GM23338 (cell line): ENCODE measurements at regions not wholly inside any gene's neighbourhood (a gene's known extent, or its start where the extent isn't known, plus 50 kb on each side); places are given as distances from the start of the nearest gene placed in this dataset.

Experiments used
- ATAC-seq: fragments of 200-7000 bp; cut with Tn5 transposase; 3 replicates; pipeline ENCODE4 v1.9.1; 2020
- DNase-seq: peaks from one replicate; pipeline ENCODE4 v3.0.0-alpha.2; 2015; ENCODE audit warnings: low spot score
- H2AFZ ChIP-seq: fragments of 200-600 bp; sonication (generic); 2 replicates; pipeline ENCODE4 v1.8.0; 2016; ENCODE audit warnings: antibody characterized with exemption, mild to moderate bottlenecking, moderate library complexity
- H3F3A ChIP-seq: fragments of 200-600 bp; sonication (generic); replicated peaks from 2 replicates; pipeline ENCODE4 v1.8.0; 2017; ENCODE audit warnings: antibody characterized with exemption, mixed run types, low read depth
- H3K27ac ChIP-seq: fragments of 200-600 bp; sonication (generic); 2 replicates; pipeline ENCODE4 v1.6.1; 2016; ENCODE audit warnings: low read depth
- H3K27me3 ChIP-seq: fragments of 200-600 bp; sonication (generic); 2 replicates; pipeline ENCODE4 v1.8.0; 2016; ENCODE audit warnings: mild to moderate bottlenecking, mixed run types, moderate library complexity; ENCODE audit not compliant: insufficient read depth
- H3K36me3 ChIP-seq: fragments of 200-600 bp; sonication (generic); 2 replicates; pipeline ENCODE4 v1.8.0; 2016; ENCODE audit warnings: mild to moderate bottlenecking; ENCODE audit not compliant: insufficient read depth
- H3K4me1 ChIP-seq: fragments of 200-600 bp; sonication (generic); 2 replicates; pipeline ENCODE4 v1.8.0; 2016; ENCODE audit warnings: mild to moderate bottlenecking, moderate library complexity; ENCODE audit not compliant: insufficient read depth
- H3K4me2 ChIP-seq: fragments of 200-600 bp; sonication (generic); 2 replicates; pipeline ENCODE4 v1.7.1; 2017; ENCODE audit warnings: mixed run types
- H3K4me3 ChIP-seq: fragments of 200-600 bp; sonication (generic); 2 replicates; pipeline ENCODE4 v1.6.1; 2016; ENCODE audit warnings: mixed run types
- H3K79me2 ChIP-seq: fragments of 200-600 bp; sonication (generic); replicated peaks from 2 replicates; pipeline ENCODE4 v1.8.0; 2017; ENCODE audit warnings: mild to moderate bottlenecking; ENCODE audit not compliant: insufficient read depth
- H3K9me2 ChIP-seq: fragments of 200-600 bp; sonication (generic); 2 replicates; pipeline ENCODE4 v1.8.0; 2017; ENCODE audit not compliant: insufficient read depth
- H4K20me1 ChIP-seq: fragments of 200-600 bp; sonication (generic); replicated peaks from 2 replicates; pipeline ENCODE4 v1.8.0; 2017; ENCODE audit warnings: mild to moderate bottlenecking; ENCODE audit not compliant: insufficient read depth
- H3K27ac Mint-ChIP-seq: 2 replicates; pipeline ENCODE4 v1.8.0; 2020; ENCODE audit warnings: inconsistent platforms, mild to moderate bottlenecking, moderate library complexity, mixed read lengths
- H3K27me3 Mint-ChIP-seq: 3 replicates; pipeline ENCODE4 v1.8.0; 2022; ENCODE audit warnings: low read depth, mild to moderate bottlenecking, moderate library complexity, mixed read lengths, inconsistent platforms; ENCODE audit not compliant: insufficient read depth, poor library complexity
- H3K36me3 Mint-ChIP-seq: 3 replicates; pipeline ENCODE4 v1.8.0; 2021; ENCODE audit warnings: low read depth, mild to moderate bottlenecking, inconsistent platforms, moderate library complexity, mixed read lengths
- H3K4me1 Mint-ChIP-seq: 3 replicates; pipeline ENCODE4 v1.8.0; 2020; ENCODE audit warnings: mild to moderate bottlenecking, inconsistent platforms, mixed read lengths
- H3K4me3 Mint-ChIP-seq: 3 replicates; pipeline ENCODE4 v1.8.0; 2021; ENCODE audit warnings: moderate library complexity, mild to moderate bottlenecking, inconsistent platforms, mixed read lengths
- H3K9me3 Mint-ChIP-seq: 3 replicates; pipeline ENCODE4 v1.8.0; 2020; ENCODE audit warnings: moderate library complexity, mild to moderate bottlenecking, inconsistent platforms, mixed read lengths
- CREB1 ChIP-seq: fragments of 250-450 bp; sonication (Bioruptor Pico); IDR thresholded peaks from 2 replicates; pipeline ENCODE4 v1.5.0; 2020; ENCODE audit warnings: low read depth, mild to moderate bottlenecking, moderate library complexity
- ETS1 ChIP-seq: IDR thresholded peaks from 2 replicates; pipeline ENCODE4 v1.6.1; 2016; ENCODE audit warnings: antibody characterized with exemption
- EZH2 ChIP-seq: fragments of 200-600 bp; sonication (generic); IDR thresholded peaks from one replicate; pipeline ENCODE4 v1.8.0; 2017; ENCODE audit warnings: antibody characterized with exemption, mild to moderate bottlenecking, low read depth; ENCODE audit not compliant: unreplicated experiment
- EZH2phosphoT487 ChIP-seq: fragments of 200-600 bp; sonication (generic); IDR thresholded peaks from one replicate; pipeline ENCODE4 v1.8.1; 2018; ENCODE audit warnings: antibody characterized with exemption; ENCODE audit not compliant: unreplicated experiment
- NANOG ChIP-seq: IDR thresholded peaks from 2 replicates; pipeline ENCODE4 v1.6.1; 2016; ENCODE audit warnings: antibody characterized with exemption, borderline replicate concordance
- POLR2AphosphoS5 ChIP-seq: IDR thresholded peaks from 2 replicates; pipeline ENCODE4 v1.6.1; 2016; ENCODE audit warnings: antibody characterized with exemption, low read depth
- STAT1 ChIP-seq: IDR thresholded peaks from one replicate; pipeline ENCODE4 v1.6.1; 2016; ENCODE audit warnings: antibody characterized with exemption; ENCODE audit not compliant: unreplicated experiment
- ZNF331 ChIP-seq: fragments of 250-450 bp; sonication (Bioruptor Pico); IDR thresholded peaks from 2 replicates; pipeline ENCODE4 v1.5.0; 2020; ENCODE audit warnings: low read depth, mild to moderate bottlenecking, moderate library complexity
- ZNF462 ChIP-seq: fragments of 250-450 bp; sonication (Bioruptor Pico); IDR thresholded peaks from 2 replicates; pipeline ENCODE4 v1.5.0; 2020; ENCODE audit warnings: mild to moderate bottlenecking, moderate library complexity

- peaks cover 46% of the 10 kb centered on the region for H3K27me3 ChIP-seq
- H3K4me3 Mint-ChIP-seq: peak overlapping the region; percentile 85
Observed at GRCh38 chr4:71186566-71187403, 152.0 kb upstream of the SLC4A4 start.

GRCh38 chr4:71187404-71188155 is 151.2 kb upstream of the SLC4A4 start:
- DNase-seq (no peak), ATAC-seq (peak; percentile 60)
- Histone ChIP-seq H3K4me3 (peak overlapping the region; percentile 78), H3K27me3 (peaks cover 46% of the 10 kb centered on the region), H2AFZ (peak overlapping the region; percentile 92), H4K20me1 (no peaks in the 10 kb centered on the region), H3K36me3 (no peaks in the 10 kb centered on the region), H3K4me2 (peak overlapping the region; percentile 89), H3K27ac (no peak overlapping the region), H3K9me2 (no peaks in the 10 kb centered on the region), H3F3A (no peaks in the 10 kb centered on the region), H3K4me1 (peaks cover 5% of the 10 kb centered on the region), H3K79me2 (no peaks in the 10 kb centered on the region)
- Mint-ChIP-seq H3K36me3 (no peaks in the 10 kb centered on the region; the same call in 2 of the 3 replicates), H3K4me3 (peak overlapping the region; percentile 85), H3K27ac (no peak overlapping the region), H3K27me3 (peaks cover 22% of the 10 kb centered on the region), H3K9me3 (no peaks in the 10 kb centered on the region), H3K4me1 (peaks cover 13% of the 10 kb centered on the region)
- TF ChIP-seq ETS1 (no peak), STAT1 (no peak), ZNF331 (CRISPR knock-in tag) (no peak), ZNF462 (CRISPR knock-in tag) (no peak), CREB1 (CRISPR knock-in tag) (no peak), EZH2phosphoT487 (no peak), POLR2AphosphoS5 (no peak)

More at GRCh38 chr4:71186566-71187403, 152.0 kb upstream of the SLC4A4 start:
- TF ChIP-seq NANOG (no peak), POLR2AphosphoS5 (peak; percentile 32; the same call in 1 of the 2 replicates), EZH2 (peak; percentile 31)
- no peaks in the 10 kb centered on the region for H3F3A ChIP-seq
- Mint-ChIP-seq H3K9me3 (no peaks in the 10 kb centered on the region), H3K27me3 (peaks cover 22% of the 10 kb centered on the region), H3K27ac (no peak overlapping the region), H3K4me1 (peaks cover 13% of the 10 kb centered on the region), H3K36me3 (no peaks in the 10 kb centered on the region; the same call in 2 of the 3 replicates)
- no peak overlapping the region for H3K27ac ChIP-seq
- H4K20me1 ChIP-seq: no peaks in the 10 kb centered on the region
- peaks cover 5% of the 10 kb centered on the region for H3K4me1 ChIP-seq
- DNase-seq: peak; percentile 79
- H3K79me2 ChIP-seq: no peaks in the 10 kb centered on the region
- peak overlapping the region; percentile 89 for H3K4me2 ChIP-seq
- ATAC-seq: peak; percentile 82
- H2AFZ ChIP-seq: peak overlapping the region; percentile 95
- peak overlapping the region; percentile 78 for H3K4me3 ChIP-seq
- H3K9me2 ChIP-seq: no peaks in the 10 kb centered on the region
- H3K36me3 ChIP-seq: no peaks in the 10 kb centered on the region
